Activated T-cell treated with anti-CD3 and anti-CD28 coated beads, Interleukin-2, amount 50 U/mL, for 1 hour (primary cell): ENCODE measurements at regions not wholly inside any gene's neighbourhood (a gene's known extent, or its start where the extent isn't known, plus 50 kb on each side); places are given as distances from the start of the nearest gene placed in this dataset.

Experiments used
- DNase-seq: peaks from one replicate; pipeline ENCODE4 v3.0.0-alpha.2; 2020

GRCh38 chr1:22362626-22363402 lies 88.8 kb upstream of the ZBTB40 start:
- DNase-seq = no peak

- no peak for DNase-seq
These were observed 88.0 kb upstream of the ZBTB40 start for GRCh38 chr1:22363403-22364325.

- DNase-seq = no peak
These were observed 87.4 kb upstream of the ZBTB40 start for GRCh38 chr1:22364326-22364650.

GRCh38 chr1:22364764-22365163 lies 86.9 kb upstream of the ZBTB40 start:
- DNase-seq = no peak

- no peak for DNase-seq
These were observed 86.0 kb upstream of the ZBTB40 start for GRCh38 chr1:22365331-22366295.

GRCh38 chr1:22366346-22366745 lies 85.3 kb upstream of the ZBTB40 start:
- DNase-seq = no peak

GRCh38 chr1:22368125-22368524 lies 83.5 kb upstream of the ZBTB40 start:
- DNase-seq = no peak

GRCh38 chr1:22369294-22370189 lies 82.1 kb upstream of the ZBTB40 start:
- DNase-seq = no peak

- DNase-seq = no peak
These were observed 81.5 kb upstream of the ZBTB40 start for GRCh38 chr1:22370190-22370498.

- DNase-seq = no peak
These were observed 80.2 kb upstream of the ZBTB40 start for GRCh38 chr1:22371408-22371807.

- DNase-seq = no peak
These were observed 78.4 kb upstream of the ZBTB40 start for GRCh38 chr1:22373252-22373651.

- DNase-seq = no peak
These were observed 77.7 kb upstream of the ZBTB40 start for GRCh38 chr1:22374001-22374400.

- no peak for DNase-seq
These were observed 76.0 kb upstream of the ZBTB40 start for GRCh38 chr1:22375601-22376000.

- no peak for DNase-seq
These were observed 75.7 kb upstream of the ZBTB40 start for GRCh38 chr1:22376001-22376400.

- no peak for DNase-seq
These were observed 75.1 kb upstream of the ZBTB40 start for GRCh38 chr1:22376546-22376945.

GRCh38 chr1:22376976-22377375 lies 74.7 kb upstream of the ZBTB40 start:
- DNase-seq = no peak

GRCh38 chr1:22379566-22379965 lies 72.1 kb upstream of the ZBTB40 start:
- no peak for DNase-seq

GRCh38 chr1:22380024-22380785 lies 71.4 kb upstream of the ZBTB40 start:
- no peak for DNase-seq

GRCh38 chr1:22383526-22384294 lies 67.9 kb upstream of the ZBTB40 start:
- DNase-seq = no peak

- no peak for DNase-seq
These were observed 66.1 kb upstream of the ZBTB40 start for GRCh38 chr1:22385537-22385936.

- no peak for DNase-seq
These were observed 64.9 kb upstream of the ZBTB40 start for GRCh38 chr1:22386774-22387173.
